HG03280 (cell line): ENCODE measurements at regions not wholly inside any gene's neighbourhood (a gene's known extent, or its start where the extent isn't known, plus 50 kb on each side); places are given as distances from the start of the nearest gene placed in this dataset.

ENCODE experiments used
- ATAC-seq: cut with Tn5 transposase; IDR thresholded peaks from one replicate; pipeline ENCODE4 v1.9.1; 2021; ENCODE audit warnings: mild to moderate bottlenecking, moderate library complexity; ENCODE audit not compliant: unreplicated experiment

DNA sequence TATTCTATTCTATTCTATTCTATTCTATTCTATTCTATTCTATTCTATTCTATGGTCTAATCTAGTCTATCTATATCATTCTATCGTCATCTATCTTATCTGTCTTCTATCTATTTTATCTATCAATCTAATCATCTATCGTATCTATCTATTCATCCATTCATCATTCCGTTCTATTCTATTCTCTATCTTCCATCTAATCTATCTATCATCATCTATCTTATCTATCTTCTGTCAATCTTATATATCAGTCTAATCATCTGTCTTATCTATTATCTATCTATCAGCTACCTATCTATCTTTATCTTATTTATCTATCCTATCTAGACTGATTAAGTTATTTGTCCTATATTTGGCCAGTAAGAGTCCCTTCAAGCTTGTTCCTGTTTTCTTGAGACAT lies 831.5 kb upstream of the TMEM132C start:
- ATAC-seq, result no peak

GRCh38 chr12:127438512-127439244 lies 828.3 kb upstream of the TMEM132C start:
- no peak for ATAC-seq

DNA sequence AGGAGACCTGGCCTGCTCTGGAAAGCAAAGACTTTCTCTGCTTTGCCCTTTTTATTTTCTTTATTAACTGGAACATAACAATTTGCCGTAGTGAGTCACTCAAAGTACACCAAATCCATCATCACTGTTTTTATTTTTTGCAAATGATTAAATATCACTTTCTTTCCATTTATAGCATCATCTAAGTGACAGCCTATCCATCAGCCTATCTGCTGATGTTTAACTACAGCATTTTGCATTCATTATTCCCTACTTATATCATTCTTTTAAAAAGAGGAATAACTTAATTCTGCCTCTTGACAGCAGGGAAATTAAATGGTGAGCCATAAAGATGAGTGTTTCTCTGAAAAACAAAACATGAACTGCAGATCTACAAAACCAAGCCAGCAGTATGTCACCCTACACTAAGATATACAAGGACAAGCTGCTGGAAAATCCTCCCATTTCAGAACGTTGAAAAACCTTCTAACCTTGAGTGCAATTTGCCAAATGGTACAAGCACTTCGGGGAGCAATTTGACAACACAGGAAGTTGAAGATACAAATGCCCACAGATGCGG lies 821.3 kb upstream of the TMEM132C start:
- no peak for ATAC-seq

DNA sequence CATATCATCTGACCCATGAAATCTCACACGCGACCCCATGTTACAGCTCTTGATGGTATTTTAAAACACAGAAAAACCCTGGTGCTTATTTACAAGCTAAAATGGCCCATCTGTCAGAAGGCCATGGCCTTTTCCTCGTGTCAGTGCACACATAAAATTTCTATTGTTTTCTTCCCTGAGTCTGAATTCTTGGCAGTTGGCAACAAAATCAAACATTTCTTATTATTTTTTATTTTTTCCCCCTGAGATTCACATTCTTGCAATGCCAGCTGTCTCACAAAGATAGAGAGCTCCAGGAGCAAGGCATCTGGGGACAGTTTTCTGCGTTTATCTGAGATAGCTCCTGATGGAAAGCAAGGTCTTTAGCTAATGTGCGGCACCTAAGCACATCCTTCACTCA lies 818.1 kb upstream of the TMEM132C start:
- ATAC-seq, result no peak

GRCh38 chr12:127450826-127451225 lies 816.1 kb upstream of the TMEM132C start:
- ATAC-seq, result no peak

DNA sequence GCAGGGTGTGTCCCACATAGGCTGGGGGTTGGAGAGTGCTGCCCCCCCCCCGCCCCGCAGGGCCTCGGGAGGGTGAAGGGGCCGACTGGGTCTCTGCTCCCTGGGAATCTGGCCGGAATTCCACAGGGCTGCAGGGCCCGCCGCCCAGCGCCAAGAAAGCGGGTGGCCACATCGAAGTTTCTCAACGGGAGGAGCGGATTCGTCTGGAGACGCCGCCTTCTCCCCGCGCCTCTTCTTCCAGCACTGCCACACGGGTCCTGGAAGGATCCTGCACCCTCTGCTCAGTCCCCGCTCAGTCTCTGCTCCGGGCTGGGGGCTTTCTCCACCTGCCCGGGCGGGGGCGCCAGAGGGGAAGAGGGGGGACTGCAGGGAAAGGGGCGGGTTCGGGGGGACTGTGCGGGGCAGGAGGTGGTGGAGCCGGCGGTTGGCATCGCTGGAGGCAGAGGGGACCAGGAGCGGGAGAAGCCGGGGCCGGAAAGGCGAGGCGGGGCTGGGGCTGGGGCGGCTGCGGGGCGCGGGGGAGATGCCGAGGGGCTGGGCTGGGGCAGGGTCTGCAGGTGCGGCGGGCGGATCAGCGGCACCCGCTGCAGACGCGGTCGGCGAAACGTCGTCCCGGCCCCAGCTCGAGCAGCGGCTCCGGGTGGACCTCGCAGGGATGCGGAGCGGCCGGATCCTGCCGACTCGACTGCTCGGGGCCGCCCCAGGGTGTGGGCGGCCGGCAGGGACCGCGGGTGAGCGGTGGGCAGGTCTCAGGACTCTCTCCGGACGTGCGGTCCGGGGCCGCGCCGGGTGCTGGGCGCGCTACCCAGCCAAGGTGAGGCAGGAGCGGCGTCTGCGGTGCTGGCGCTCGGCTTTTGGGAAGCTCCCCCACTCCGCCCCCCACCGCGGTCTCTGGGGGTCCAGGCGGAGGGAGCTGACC lies 811.4 kb upstream of the TMEM132C start:
- ATAC-seq, result no peak

GRCh38 chr12:127457726-127458125 lies 809.2 kb upstream of the TMEM132C start:
- ATAC-seq, result no peak

DNA sequence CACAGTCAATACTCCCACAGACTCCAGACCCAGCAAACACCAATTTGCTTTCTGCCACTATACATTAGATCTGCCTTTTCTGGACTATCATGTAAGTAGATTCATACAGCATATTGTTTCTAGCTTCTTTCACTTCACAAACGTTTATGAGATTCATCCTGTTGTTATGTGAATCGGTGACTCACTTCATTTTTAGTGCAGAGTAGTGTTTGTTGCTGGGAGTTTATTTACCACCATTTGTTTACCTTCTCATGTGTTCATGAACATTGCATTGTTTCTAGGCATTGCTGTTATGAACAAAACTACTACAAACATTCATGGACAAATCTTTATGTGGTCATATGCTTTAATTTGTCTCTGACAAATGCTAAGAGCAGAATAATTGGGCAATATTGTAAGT lies 807.8 kb upstream of the TMEM132C start:
- no peak for ATAC-seq

DNA sequence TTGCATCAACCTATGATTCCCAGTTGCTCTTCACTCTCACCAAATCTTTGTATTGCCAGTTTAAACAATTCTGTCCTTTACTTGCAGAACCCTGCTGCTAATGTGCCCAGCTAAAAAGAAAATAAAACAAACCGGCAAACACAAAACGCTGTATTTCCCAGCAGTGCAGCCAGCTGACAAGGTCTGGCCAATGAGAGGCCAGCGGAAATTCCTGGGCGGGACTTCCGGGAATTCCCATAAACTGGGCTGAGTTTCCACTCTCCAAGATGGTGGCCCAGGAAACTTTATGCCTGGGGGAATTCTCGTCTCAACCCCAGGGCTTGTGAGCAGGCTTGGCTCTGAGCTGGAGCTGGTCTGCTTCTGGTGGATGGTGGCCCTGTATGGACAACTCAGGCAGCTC lies 807.3 kb upstream of the TMEM132C start:
- no peak for ATAC-seq

DNA sequence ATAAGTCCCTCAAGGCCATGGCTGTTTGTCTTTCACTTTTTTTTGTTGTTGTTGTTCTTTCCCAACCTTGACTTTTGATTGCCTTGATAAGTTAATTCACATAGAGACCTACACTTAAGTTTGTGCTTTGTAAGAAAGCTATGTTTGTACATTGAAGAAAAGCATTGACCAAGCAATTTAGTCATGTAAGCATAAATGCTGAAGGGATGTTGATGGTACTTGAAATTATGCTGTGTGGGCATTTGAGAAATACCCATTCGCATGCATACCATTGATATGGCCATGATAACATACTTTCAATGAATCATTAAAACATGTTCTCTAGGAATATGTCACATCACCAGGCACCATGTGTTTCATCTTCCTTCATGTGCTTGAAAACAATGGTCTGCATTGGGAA lies 803.7 kb upstream of the TMEM132C start:
- no peak for ATAC-seq

- ATAC-seq, result no peak
Measured at GRCh38 chr12:127469331-127469730, 797.6 kb upstream of the TMEM132C start.

GRCh38 chr12:127473766-127474165 lies 793.2 kb upstream of the TMEM132C start:
- no peak for ATAC-seq

DNA sequence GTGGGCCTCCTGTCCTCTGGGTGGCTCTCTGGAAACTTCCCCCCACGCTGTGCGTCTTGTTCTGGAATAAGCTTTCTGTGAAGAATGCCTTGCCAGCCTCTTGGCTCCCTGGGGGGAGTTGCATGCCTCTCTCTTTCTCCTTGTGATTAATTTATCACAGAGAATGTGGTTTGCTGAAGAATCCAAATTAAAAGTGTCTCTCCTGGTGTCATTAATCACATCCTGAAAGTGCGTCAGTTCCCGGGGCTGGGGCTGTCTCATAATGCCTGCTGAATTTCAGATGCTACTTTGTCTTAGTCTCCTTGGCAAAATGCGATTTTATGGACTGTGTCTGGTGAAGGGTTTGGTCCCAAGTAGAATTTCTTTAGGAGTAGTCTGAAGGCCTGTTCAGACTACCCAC lies 787.7 kb upstream of the TMEM132C start:
- no peak for ATAC-seq

DNA sequence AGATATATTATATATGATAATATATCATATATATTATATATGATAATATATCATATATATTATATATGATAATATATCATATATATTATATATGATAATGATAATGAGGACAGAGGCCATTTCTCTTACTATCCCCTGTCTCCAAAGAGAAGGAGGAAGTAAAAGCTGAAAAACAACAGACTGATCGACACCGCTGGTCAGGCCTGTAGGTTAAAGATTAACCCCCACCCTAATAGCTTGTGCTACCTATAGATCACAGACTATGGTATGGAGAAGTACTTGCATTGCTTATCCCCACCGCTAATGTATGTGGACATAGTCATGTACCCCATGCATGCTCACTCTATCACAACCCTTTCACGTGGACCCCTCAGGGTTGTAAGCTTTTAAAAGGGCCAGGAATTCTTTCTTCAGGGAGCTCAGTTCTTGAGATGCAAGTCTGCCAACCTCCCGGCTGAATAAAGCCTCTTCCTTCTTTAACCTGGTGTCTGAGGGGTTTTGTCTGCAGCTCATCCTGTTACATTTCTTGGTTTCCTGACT lies 786.1 kb upstream of the TMEM132C start:
- no peak for ATAC-seq

GRCh38 chr12:127482950-127483349 lies 784.0 kb upstream of the TMEM132C start:
- ATAC-seq, result no peak

DNA sequence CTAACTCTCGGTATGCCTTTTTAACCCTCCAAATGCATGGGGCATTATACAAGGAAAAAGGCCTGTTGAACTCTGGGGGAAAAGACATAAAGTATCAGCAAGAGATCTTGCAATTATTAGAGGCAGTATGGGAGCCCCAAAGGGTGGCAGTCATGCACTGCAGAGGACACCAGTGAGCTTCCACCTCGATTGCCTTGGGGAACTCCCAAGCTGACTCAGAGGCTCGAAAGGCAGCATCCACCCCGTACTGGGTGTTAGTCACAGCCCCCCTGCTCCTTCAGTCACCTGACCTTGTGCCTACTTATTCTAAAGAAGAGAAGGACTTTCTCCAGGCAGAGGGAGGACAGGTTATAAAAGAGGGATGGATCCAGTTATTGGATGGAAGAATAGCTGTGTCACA lies 781.4 kb upstream of the TMEM132C start:
- no peak for ATAC-seq

GRCh38 chr12:127487031-127487430 lies 779.9 kb upstream of the TMEM132C start:
- ATAC-seq, result no peak

DNA sequence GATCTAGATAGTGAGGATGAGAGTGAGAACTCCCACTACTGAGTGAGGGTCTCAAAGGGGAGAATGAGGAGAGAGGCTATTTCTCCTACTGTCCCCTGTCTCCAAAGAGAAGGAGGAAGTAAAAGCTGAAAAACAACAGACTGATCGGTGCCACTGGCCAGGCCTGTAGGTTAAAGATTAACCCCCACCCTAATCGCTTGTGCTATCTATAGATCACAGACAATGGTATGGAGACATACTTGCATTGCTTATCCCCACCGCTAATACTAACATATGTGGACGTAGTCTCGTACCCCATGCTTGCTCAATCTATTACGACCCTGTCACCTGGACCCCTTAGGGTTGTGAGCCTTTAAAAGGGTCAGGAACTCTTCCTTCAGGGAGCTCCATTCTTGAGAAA lies 777.9 kb upstream of the TMEM132C start:
- no peak for ATAC-seq

DNA sequence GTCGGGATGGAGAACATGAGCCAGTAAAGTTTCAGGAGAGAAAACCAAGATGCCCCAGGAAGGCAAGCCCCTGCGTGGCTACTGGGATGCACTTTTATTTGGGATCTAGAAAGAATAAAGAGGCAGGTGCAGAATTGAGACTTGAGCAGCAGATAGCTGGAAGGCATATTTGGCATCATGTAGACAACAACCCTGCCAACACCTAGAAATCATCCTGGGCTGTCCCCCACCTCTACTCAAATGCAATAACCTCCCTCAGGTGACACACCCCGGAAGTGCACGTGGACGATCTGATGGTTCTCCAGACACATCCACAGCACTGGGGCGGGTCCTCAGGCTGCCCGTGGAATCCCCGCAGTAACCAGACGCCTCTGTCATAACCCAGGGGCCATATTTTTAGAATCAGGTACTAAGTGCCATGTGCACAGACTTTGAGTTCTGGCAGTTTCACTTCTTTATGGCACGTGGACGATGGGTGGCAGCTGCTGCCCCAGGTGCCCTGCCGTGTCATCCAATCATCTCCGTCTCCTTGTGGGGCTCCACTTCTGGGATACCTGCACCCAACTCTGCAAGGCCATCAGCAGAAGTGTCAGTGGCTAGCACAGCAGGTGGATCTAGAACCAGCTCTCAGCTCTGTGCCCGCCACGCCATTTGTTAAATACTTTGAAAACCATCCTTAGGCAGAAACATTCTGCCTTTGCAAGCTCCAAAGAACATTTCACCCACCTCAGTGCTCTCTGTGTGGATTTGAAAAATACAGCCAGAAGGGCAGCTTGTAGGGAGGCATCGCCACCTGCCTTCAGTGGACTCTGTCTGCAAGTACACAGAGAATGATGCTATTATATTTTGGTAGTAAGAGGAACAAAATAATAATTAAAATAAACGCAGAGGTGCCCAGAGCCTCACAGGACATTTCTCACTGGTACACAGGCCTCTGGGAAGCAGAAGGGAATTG lies 771.7 kb upstream of the TMEM132C start:
- ATAC-seq, result no peak

- no peak for ATAC-seq
Measured at GRCh38 chr12:127496255-127496654, 770.7 kb upstream of the TMEM132C start.
